Panc1 (cell line): ENCODE measurements at regions not wholly inside any gene's neighbourhood (a gene's known extent, or its start where the extent isn't known, plus 50 kb on each side); places are given as distances from the start of the nearest gene placed in this dataset.

Experiments
- ATAC-seq: fragments of 200-7000 bp; cut with Tn5 transposase; 2 replicates; pipeline ENCODE4 v1.9.1; 2020; ENCODE audit warnings: mild to moderate bottlenecking, moderate library complexity
- BruUV-seq: library from RNA; stranded (reverse); fragments of 400-500 nt; replicated peaks from 2 replicates; lab custom pipeline; 2021; lab: Mats Ljungman, UMichigan
- CTCF ChIA-PET: fragments of 300-600 bp; sonication (Branson Sonifier 250); formaldehyde crosslinking; loops from one replicate; lab custom pipeline; 2022; ENCODE audit warnings: antibody characterized with exemption; lab: Charles Lee
- POLR2A ChIA-PET: fragments of 300-600 bp; sonication (Branson Sonifier 250); formaldehyde crosslinking; loops from one replicate; lab custom pipeline; 2022; ENCODE audit warnings: antibody characterized with exemption; lab: Charles Lee
- DNase-seq: peaks from one replicate; pipeline ENCODE4 v3.0.0-alpha.2; 2010; ENCODE audit warnings: low read depth, low spot score
- H3K27ac ChIP-seq: 2 replicates; pipeline ENCODE4 v1.5.1; 2011; ENCODE audit warnings: mild to moderate bottlenecking, low read length, inconsistent platforms
- H3K27me3 ChIP-seq: fragments of 200-500 bp; sonication (Bioruptor generic); 2 replicates; pipeline ENCODE4 v1.6.0; 2014; ENCODE audit warnings: low read length, inconsistent platforms; ENCODE audit not compliant: control insufficient read depth, insufficient read depth
- H3K36me3 ChIP-seq: fragments of 200-500 bp; sonication (Bioruptor generic); 2 replicates; pipeline ENCODE4 v1.5.1; 2014; ENCODE audit warnings: inconsistent platforms, mild to moderate bottlenecking, low read length, moderate library complexity; ENCODE audit not compliant: control insufficient read depth, insufficient read depth
- H3K4me1 ChIP-seq: 2 replicates; pipeline ENCODE4 v1.5.1; 2011; ENCODE audit warnings: inconsistent platforms, mild to moderate bottlenecking, low read length, moderate library complexity; ENCODE audit not compliant: control insufficient read depth, insufficient read depth
- H3K4me3 ChIP-seq, 2 experiments: 2 replicates each; pipeline ENCODE4 v1.5.1; 2011 to 2012; ENCODE audit warnings: low read depth in 2 of 2, low read length in 2 of 2, mild to moderate bottlenecking in 2 of 2, inconsistent platforms in 1 of 2, moderate library complexity in 1 of 2
- H3K9me3 ChIP-seq: fragments of 200-500 bp; sonication (Bioruptor generic); 2 replicates; pipeline ENCODE4 v1.5.1; 2014; ENCODE audit warnings: low read depth, mild to moderate bottlenecking, inconsistent platforms, low read length, moderate library complexity; ENCODE audit not compliant: control insufficient read depth, insufficient read depth
- CTCF ChIP-seq: fragments of 450-650 bp; IDR thresholded peaks from 2 replicates; pipeline ENCODE4 v1.5.1; 2017; ENCODE audit warnings: mild to moderate bottlenecking
- POLR2AphosphoS5 ChIP-seq: IDR thresholded peaks from 2 replicates; pipeline ENCODE4 v1.6.1; 2012; ENCODE audit warnings: mild to moderate bottlenecking, low read depth, low read length, moderate library complexity
- SIN3A ChIP-seq: IDR thresholded peaks from 2 replicates; pipeline ENCODE4 v1.6.1; 2012; ENCODE audit warnings: low read depth, mild to moderate bottlenecking, low read length, moderate library complexity, borderline replicate concordance; ENCODE audit not compliant: insufficient read depth
- TCF7L2 ChIP-seq: IDR thresholded peaks from 2 replicates; pipeline ENCODE4 v1.6.1; 2011; ENCODE audit warnings: mild to moderate bottlenecking, low read depth, low read length, inconsistent platforms
- in situ Hi-C: cut with HindIII; loops from 2 replicates; pipeline ENCODE4 v1.10.0; 2016; ENCODE audit warnings: low sequenced_read_pairs, low pct_unique_long_range_greater_than_20kb
- intact Hi-C: fragments of 100-400 bp; cut with micrococcal nuclease; formaldehyde crosslinking; loops from one replicate; pipeline ENCODE4 v1.10.0; 2022; ENCODE audit not compliant: unreplicated experiment
- TF ChIP-seq, protein P1 (sequence below), 2 experiments: IDR thresholded peaks; 2 replicates each; pipeline ENCODE4 v1.6.1; 2011 to 2012; ENCODE audit warnings: low read depth in 2 of 2, control low read depth in 1 of 2, low read length in 1 of 2, mild to moderate bottlenecking in 1 of 2, moderate library complexity in 1 of 2; ENCODE audit not compliant: insufficient read depth in 1 of 2

DNA sequence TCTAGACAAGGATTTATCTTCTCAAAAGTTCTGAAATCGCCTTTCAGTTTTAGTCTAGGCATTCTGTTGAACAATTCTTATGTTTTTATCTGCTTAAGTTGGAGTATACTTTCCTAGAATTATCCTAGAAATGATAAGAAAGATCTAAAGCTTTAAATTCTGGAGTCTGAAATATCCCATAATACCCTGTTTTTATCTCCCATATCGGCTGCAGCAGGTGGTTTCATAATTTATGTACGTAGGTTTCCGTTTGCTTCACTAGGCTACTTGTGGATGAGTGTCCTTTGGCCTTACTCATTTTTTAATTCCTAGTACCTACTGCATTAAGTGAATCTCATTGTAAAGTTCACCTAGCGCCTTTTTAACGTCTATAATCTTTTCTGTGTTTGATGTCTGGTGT lies 58.5 kb upstream of the MGAT5 start:
- no peak overlapping the region for H3K4me3 ChIP-seq
- no peak overlapping the region for H3K27ac ChIP-seq
- POLR2A ChIA-PET = no interaction called here
- H3K27me3 ChIP-seq = no peaks in the 10 kb centered on the region
- DNase-seq = no peak
- H3K9me3 ChIP-seq = no peaks in the 10 kb centered on the region
- no peaks in the 10 kb centered on the region for H3K36me3 ChIP-seq
- TF ChIP-seq TCF7L2 (no peak), SIN3A (no peak), POLR2AphosphoS5 (no peak), CTCF (no peak)
- TF ChIP-seq, protein P1, sequence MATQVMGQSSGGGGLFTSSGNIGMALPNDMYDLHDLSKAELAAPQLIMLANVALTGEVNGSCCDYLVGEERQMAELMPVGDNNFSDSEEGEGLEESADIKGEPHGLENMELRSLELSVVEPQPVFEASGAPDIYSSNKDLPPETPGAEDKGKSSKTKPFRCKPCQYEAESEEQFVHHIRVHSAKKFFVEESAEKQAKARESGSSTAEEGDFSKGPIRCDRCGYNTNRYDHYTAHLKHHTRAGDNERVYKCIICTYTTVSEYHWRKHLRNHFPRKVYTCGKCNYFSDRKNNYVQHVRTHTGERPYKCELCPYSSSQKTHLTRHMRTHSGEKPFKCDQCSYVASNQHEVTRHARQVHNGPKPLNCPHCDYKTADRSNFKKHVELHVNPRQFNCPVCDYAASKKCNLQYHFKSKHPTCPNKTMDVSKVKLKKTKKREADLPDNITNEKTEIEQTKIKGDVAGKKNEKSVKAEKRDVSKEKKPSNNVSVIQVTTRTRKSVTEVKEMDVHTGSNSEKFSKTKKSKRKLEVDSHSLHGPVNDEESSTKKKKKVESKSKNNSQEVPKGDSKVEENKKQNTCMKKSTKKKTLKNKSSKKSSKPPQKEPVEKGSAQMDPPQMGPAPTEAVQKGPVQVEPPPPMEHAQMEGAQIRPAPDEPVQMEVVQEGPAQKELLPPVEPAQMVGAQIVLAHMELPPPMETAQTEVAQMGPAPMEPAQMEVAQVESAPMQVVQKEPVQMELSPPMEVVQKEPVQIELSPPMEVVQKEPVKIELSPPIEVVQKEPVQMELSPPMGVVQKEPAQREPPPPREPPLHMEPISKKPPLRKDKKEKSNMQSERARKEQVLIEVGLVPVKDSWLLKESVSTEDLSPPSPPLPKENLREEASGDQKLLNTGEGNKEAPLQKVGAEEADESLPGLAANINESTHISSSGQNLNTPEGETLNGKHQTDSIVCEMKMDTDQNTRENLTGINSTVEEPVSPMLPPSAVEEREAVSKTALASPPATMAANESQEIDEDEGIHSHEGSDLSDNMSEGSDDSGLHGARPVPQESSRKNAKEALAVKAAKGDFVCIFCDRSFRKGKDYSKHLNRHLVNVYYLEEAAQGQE (IDR thresholded peaks at IDR 0.05; ENCODE audit: insufficient read depth in 1 of 2, low read depth in 2 of 2, low read length in 1 of 2) = no peak
- in situ Hi-C loops = no loop called here
- H3K4me1 ChIP-seq = no peaks in the 10 kb centered on the region
- no TSS peak for BruUV-seq
- intact Hi-C loops = no loop called here
- CTCF ChIA-PET = no interaction called here
- no peak for ATAC-seq

GRCh38 chr2:134197445-134197844 lies 56.4 kb upstream of the MGAT5 start:
- no peak overlapping the region for H3K4me3 ChIP-seq
- ATAC-seq = no peak
- H3K36me3 ChIP-seq = no peaks in the 10 kb centered on the region
- no peaks in the 10 kb centered on the region for H3K9me3 ChIP-seq
- intact Hi-C loops (no loop called here), in situ Hi-C loops (no loop called here)
- no TSS peak for BruUV-seq
- ChIA-PET POLR2A (no interaction called here), CTCF (no interaction called here)
- H3K4me1 ChIP-seq = no peaks in the 10 kb centered on the region
- no peak overlapping the region for H3K27ac ChIP-seq
- DNase-seq = no peak
- H3K27me3 ChIP-seq = no peaks in the 10 kb centered on the region
- TF ChIP-seq, protein P1 (IDR thresholded peaks at IDR 0.05; ENCODE audit: insufficient read depth in 1 of 2, low read depth in 2 of 2, low read length in 1 of 2) = no peak
- no peak for TF ChIP-seq SIN3A
- TF ChIP-seq CTCF = no peak
- TF ChIP-seq TCF7L2 = no peak
- no peak for TF ChIP-seq POLR2AphosphoS5
